Hepatocyte (in vitro differentiated cells): ENCODE measurements at regions not wholly inside any gene's neighbourhood (a gene's known extent, or its start where the extent isn't known, plus 50 kb on each side); places are given as distances from the start of the nearest gene placed in this dataset.
A peak's percentile ranks its signal among the peaks of the same experiment; 100 is the strongest.

Experiments used
- DNase-seq: peaks from one replicate; pipeline ENCODE4 v3.0.0-alpha.2; 2016; ENCODE audit warnings: low spot score
- H2AFZ ChIP-seq: fragments of 200-600 bp; sonication (generic); 2 replicates; pipeline ENCODE4 v1.6.0; 2016; ENCODE audit warnings: antibody characterized with exemption, mild to moderate bottlenecking
- H3K27ac ChIP-seq: fragments of 200-600 bp; sonication (generic); 2 replicates; pipeline ENCODE4 v1.5.1; 2016; ENCODE audit warnings: mild to moderate bottlenecking
- H3K27me3 ChIP-seq: fragments of 200-600 bp; sonication (generic); 2 replicates; pipeline ENCODE4 v1.6.1; 2016
- H3K36me3 ChIP-seq: fragments of 200-600 bp; sonication (generic); replicated peaks from 2 replicates; pipeline ENCODE4 v1.5.1; 2016; ENCODE audit warnings: low read depth; ENCODE audit not compliant: insufficient read depth
- H3K4me1 ChIP-seq: fragments of 200-600 bp; sonication (generic); 2 replicates; pipeline ENCODE4 v1.5.1; 2016; ENCODE audit warnings: mild to moderate bottlenecking, moderate library complexity; ENCODE audit not compliant: insufficient read depth
- H3K4me2 ChIP-seq: fragments of 200-600 bp; sonication (generic); 2 replicates; pipeline ENCODE4 v1.6.0; 2016
- H3K4me3 ChIP-seq: fragments of 200-600 bp; sonication (generic); 2 replicates; pipeline ENCODE4 v1.5.1; 2016; ENCODE audit warnings: mild to moderate bottlenecking
- H3K79me2 ChIP-seq: fragments of 200-600 bp; sonication (generic); 2 replicates; pipeline ENCODE4 v1.6.0; 2017; ENCODE audit warnings: mild to moderate bottlenecking
- H3K9me2 ChIP-seq: fragments of 200-600 bp; sonication (generic); replicated peaks from 2 replicates; pipeline ENCODE4 v1.6.0; 2017; ENCODE audit warnings: mild to moderate bottlenecking; ENCODE audit not compliant: insufficient read depth
- H3K9me3 ChIP-seq: fragments of 200-600 bp; sonication (generic); 2 replicates; pipeline ENCODE4 v1.5.1; 2016; ENCODE audit warnings: low read depth, mild to moderate bottlenecking
- H4K20me1 ChIP-seq: fragments of 200-600 bp; sonication (generic); 2 replicates; pipeline ENCODE4 v1.6.0; 2016; ENCODE audit warnings: mild to moderate bottlenecking; ENCODE audit not compliant: insufficient read depth, poor library complexity, severe bottlenecking
- EZH2 ChIP-seq: fragments of 200-600 bp; sonication (generic); IDR thresholded peaks from 2 replicates; pipeline ENCODE4 v1.6.1; 2016; ENCODE audit warnings: antibody characterized with exemption, mild to moderate bottlenecking, borderline replicate concordance
- EZH2phosphoT487 ChIP-seq: fragments of 200-600 bp; sonication (generic); IDR thresholded peaks from one replicate; pipeline ENCODE4 v1.6.1; 2018; ENCODE audit warnings: antibody characterized with exemption, mild to moderate bottlenecking, low read depth, moderate library complexity; ENCODE audit not compliant: unreplicated experiment, severe bottlenecking
- WGBS: methylation state at CpG from one replicate; pipeline ENCODE4 v1.1.6; 2016; ENCODE audit warnings: low lambda C conversion rate; ENCODE audit errors: missing lambda C conversion rate; 5-methylcytosine and 5-hydroxymethylcytosine counted together
- TF ChIP-seq, protein P1 (sequence below): fragments of 200-600 bp; sonication (generic); IDR thresholded peaks from 2 replicates; pipeline ENCODE4 v1.5.1; 2016; ENCODE audit warnings: antibody characterized with exemption, mild to moderate bottlenecking; ENCODE audit not compliant: poor library complexity

DNA sequence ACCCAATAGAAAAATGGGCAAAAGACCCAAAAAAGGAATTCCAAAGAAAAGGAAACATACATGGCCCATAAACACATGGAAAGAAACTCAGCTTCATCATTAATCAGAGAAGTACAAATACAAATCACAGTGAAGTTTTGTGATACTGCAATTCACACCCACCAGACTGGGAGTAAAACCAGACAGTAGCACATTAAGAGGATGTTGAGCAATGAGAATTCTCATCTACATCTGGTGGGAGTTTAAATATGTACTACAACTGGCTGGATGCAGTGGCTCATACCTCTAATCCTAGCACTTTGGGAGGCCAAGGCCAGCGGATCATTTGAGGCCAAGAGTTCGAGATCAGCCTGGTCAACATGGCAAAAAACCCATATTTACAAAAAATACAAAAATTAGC, 125.7 kb upstream of the PHACTR1 start:
- TF ChIP-seq EZH2phosphoT487 (no peak), EZH2 (no peak)
- TF ChIP-seq, protein P1, sequence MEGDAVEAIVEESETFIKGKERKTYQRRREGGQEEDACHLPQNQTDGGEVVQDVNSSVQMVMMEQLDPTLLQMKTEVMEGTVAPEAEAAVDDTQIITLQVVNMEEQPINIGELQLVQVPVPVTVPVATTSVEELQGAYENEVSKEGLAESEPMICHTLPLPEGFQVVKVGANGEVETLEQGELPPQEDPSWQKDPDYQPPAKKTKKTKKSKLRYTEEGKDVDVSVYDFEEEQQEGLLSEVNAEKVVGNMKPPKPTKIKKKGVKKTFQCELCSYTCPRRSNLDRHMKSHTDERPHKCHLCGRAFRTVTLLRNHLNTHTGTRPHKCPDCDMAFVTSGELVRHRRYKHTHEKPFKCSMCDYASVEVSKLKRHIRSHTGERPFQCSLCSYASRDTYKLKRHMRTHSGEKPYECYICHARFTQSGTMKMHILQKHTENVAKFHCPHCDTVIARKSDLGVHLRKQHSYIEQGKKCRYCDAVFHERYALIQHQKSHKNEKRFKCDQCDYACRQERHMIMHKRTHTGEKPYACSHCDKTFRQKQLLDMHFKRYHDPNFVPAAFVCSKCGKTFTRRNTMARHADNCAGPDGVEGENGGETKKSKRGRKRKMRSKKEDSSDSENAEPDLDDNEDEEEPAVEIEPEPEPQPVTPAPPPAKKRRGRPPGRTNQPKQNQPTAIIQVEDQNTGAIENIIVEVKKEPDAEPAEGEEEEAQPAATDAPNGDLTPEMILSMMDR, result no peak
- Histone ChIP-seq H3K9me2 (no peaks in the 10 kb centered on the region), H4K20me1 (no peaks in the 10 kb centered on the region), H3K9me3 (no peaks in the 10 kb centered on the region), H3K4me3 (no peak overlapping the region), H2AFZ (no peak overlapping the region), H3K4me2 (no peak overlapping the region), H3K27me3 (no peaks in the 10 kb centered on the region), H3K27ac (no peak overlapping the region), H3K79me2 (no peaks in the 10 kb centered on the region), H3K36me3 (no peaks in the 10 kb centered on the region), H3K4me1 (peaks cover 19% of the 10 kb centered on the region)
- 97% methylated on average over 2 of the region's 2 CpGs for WGBS
- no peak for DNase-seq

DNA sequence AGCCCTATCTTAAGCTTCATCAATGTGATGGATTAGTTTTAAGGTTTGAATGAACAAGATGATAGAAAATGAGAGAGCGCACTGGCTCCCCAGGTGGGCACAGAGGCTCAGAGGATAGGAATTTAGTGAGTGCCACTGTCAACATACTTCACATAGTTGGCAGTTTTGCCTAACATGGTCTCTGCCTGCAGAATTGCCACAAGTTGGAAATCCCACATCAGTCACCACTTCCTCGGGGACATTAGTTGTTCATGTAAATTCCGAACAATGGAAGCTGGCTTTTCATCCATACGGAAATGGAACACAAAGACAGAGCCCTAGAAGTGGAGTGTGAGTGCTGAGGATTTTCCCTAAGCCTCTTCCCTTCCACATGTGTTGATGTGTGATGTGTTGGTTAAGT, 123.9 kb upstream of the PHACTR1 start:
- no peak for DNase-seq
- H3K4me3 ChIP-seq, result no peak overlapping the region
- no peak overlapping the region for H3K4me2 ChIP-seq
- WGBS, result 79% methylated on average over 4 of the region's 4 CpGs
- no peaks in the 10 kb centered on the region for H3K79me2 ChIP-seq
- H3K9me3 ChIP-seq, result no peaks in the 10 kb centered on the region
- peaks cover 19% of the 10 kb centered on the region for H3K4me1 ChIP-seq
- peak overlapping the region; percentile 48 for H3K27ac ChIP-seq
- no peaks in the 10 kb centered on the region for H3K36me3 ChIP-seq
- no peaks in the 10 kb centered on the region for H3K9me2 ChIP-seq
- H4K20me1 ChIP-seq, result no peaks in the 10 kb centered on the region
- TF ChIP-seq EZH2phosphoT487, result no peak
- TF ChIP-seq, protein P1, result no peak
- TF ChIP-seq EZH2, result no peak
- H2AFZ ChIP-seq, result no peak overlapping the region
- H3K27me3 ChIP-seq, result no peaks in the 10 kb centered on the region

DNA sequence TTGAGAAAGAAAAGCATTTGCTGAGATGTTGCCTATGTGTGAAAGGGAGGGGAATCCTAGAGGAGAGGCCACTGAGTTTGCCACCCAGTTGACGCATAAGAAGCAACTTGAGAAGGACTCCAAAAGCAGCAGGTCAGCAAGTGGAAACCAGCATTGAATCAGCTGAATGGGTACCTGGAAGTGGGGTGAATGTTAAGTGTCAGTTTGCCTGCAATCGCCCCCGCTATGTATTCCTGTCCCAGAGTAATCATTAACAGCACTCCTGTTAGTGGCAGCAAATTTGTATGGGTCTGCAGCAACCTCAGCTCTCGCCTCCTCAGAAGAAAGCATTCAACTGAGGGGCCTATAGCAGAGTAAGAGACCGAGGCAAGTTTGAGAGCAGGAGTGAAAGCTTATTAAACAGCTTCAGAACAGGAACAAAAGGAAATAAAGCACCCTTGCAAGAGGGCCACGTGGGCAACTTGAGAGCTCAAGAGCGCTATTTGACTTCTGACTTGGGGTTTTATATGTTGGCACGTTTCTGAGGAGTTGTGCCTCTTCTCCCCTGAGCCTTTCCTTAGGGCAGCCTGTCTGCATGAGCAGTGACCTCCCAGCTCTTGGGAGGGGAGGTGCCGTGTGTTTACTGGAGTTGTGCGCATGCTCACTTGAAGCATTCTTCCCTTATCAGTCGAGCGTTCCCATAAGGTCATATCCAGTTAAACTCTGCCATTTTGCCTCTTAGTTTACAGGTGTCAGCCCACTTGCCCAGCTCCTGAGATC, 122.6 kb upstream of the PHACTR1 start:
- Histone ChIP-seq H3K4me2 (peak overlapping the region; percentile 10), H3K27ac (peak overlapping the region; percentile 48), H3K4me1 (peaks cover 19% of the 10 kb centered on the region), H3K79me2 (no peaks in the 10 kb centered on the region), H3K36me3 (no peaks in the 10 kb centered on the region), H4K20me1 (no peaks in the 10 kb centered on the region), H3K27me3 (no peaks in the 10 kb centered on the region), H2AFZ (no peak overlapping the region), H3K4me3 (no peak overlapping the region), H3K9me3 (no peaks in the 10 kb centered on the region), H3K9me2 (no peaks in the 10 kb centered on the region)
- peak; percentile 51 for DNase-seq
- 70% methylated on average over 12 of the region's 12 CpGs for WGBS
- no peak for TF ChIP-seq EZH2phosphoT487
- no peak for TF ChIP-seq EZH2
- TF ChIP-seq, protein P1, result no peak
